ENCODE measurements at regions not wholly inside any gene's neighbourhood (a gene's known extent, or its start where the extent isn't known, plus 50 kb on each side); places are given as distances from the start of the nearest gene placed in this dataset.

DNA sequence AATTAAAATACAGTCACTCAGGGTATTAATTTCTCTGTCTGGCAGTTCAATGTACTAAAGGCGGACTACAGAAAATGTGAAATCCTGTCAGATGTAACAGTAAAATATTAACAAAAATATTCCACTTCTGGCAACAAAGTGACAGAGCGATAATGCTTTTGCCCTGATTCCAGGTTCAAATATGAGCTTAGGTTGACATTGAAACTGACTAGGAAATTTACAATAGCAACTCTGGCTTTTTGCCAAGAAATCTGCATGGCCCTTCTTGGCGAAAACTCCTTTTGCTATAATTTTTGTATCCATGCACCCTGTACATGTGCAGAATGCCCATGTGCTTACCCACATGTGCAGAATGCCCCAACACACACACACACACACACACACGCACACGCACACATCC is 552.2 kb downstream of the MDFIC start:
- Histone ChIP-seq H3K4me1 (ENCODE audit: control insufficient read depth, insufficient read depth, low read length, poor library complexity, severe bottlenecking) (peaks cover 12% of the 10 kb centered on the region), H3K27me3 (replicated peaks; ENCODE audit: control insufficient read depth, insufficient read depth, low read length, poor library complexity, severe bottlenecking) (peaks cover 13% of the 10 kb centered on the region), H3K9me3 (ENCODE audit: control insufficient read depth, low read length) (no peaks in the 10 kb centered on the region), H3K36me3 (ENCODE audit: control insufficient read depth, insufficient read depth, low read length) (no peaks in the 10 kb centered on the region), H3K27ac (ENCODE audit: insufficient read depth, low read length, poor library complexity, severe bottlenecking) (no peak overlapping the region), H3K4me3 (ENCODE audit: insufficient read depth, low read depth, low read length, poor library complexity, severe bottlenecking) (no peak overlapping the region)
- DNase-seq = no peak

DNA sequence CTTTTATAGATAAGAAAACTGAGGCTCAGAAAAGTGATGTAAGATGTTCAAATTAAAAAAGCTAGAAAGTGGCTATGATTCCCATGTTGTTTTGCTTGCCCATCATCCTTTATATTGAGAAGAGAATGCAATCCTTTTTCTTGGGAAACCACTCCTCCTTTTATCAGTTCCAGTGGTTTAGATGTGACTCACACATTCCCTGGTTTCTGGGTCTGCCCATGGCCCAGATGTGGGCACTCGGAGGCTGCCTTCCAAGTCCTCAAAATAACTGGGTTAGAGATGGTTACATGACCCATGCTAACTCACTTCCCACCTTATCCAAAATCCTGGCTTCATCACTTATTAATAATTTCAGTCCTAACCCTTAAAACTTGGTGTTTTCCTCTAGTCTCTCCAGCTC is 550.0 kb downstream of the MDFIC start:
- Histone ChIP-seq H3K27me3 (replicated peaks; ENCODE audit: control insufficient read depth, insufficient read depth, low read length, poor library complexity, severe bottlenecking) (peaks cover 1% of the 10 kb centered on the region), H3K4me1 (ENCODE audit: control insufficient read depth, insufficient read depth, low read length, poor library complexity, severe bottlenecking) (peaks cover 7% of the 10 kb centered on the region), H3K4me3 (ENCODE audit: insufficient read depth, low read depth, low read length, poor library complexity, severe bottlenecking) (no peak overlapping the region), H3K9me3 (ENCODE audit: control insufficient read depth, low read length) (no peaks in the 10 kb centered on the region), H3K36me3 (ENCODE audit: control insufficient read depth, insufficient read depth, low read length) (no peaks in the 10 kb centered on the region), H3K27ac (ENCODE audit: insufficient read depth, low read length, poor library complexity, severe bottlenecking) (no peak overlapping the region)
- no peak for DNase-seq

DNA sequence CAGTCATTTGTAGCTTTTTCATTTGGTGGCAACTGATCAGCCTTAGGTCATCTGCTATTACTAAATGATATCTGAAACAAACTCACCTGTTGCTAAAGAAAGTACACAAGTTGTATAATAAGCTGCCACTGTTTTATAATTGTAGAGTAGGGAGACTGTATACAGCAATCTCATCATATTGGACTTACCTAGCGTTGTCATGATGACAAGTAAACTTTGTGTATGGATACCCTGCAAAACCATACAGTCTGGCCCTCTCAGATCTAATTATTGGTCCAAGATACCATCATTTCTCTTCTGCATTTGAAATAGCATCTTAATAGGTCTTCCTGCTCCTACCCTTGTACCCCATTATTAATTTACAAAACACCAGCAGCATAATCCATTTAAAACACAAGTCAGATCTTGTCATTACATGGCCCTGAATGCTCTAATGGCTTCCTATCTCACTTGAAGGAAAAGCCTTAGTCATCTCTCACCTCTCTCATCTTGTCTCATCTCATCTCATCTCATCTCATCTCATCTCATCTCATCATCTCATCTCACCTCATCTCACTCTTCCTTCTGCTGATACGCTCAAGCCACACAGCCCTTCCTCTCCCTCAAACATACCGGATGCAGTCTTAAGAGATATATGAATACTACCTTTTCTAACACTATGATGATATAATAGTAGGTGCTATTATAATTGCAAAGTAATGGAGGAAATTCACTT is 540.6 kb downstream of the MDFIC start:
- Histone ChIP-seq H3K9me3 (ENCODE audit: control insufficient read depth, low read length) (no peaks in the 10 kb centered on the region), H3K4me3 (ENCODE audit: insufficient read depth, low read depth, low read length, poor library complexity, severe bottlenecking) (no peak overlapping the region), H3K4me1 (ENCODE audit: control insufficient read depth, insufficient read depth, low read length, poor library complexity, severe bottlenecking) (no peaks in the 10 kb centered on the region), H3K27ac (ENCODE audit: insufficient read depth, low read length, poor library complexity, severe bottlenecking) (no peak overlapping the region), H3K27me3 (replicated peaks; ENCODE audit: control insufficient read depth, insufficient read depth, low read length, poor library complexity, severe bottlenecking) (no peaks in the 10 kb centered on the region), H3K36me3 (ENCODE audit: control insufficient read depth, insufficient read depth, low read length) (no peaks in the 10 kb centered on the region)
- no peak for DNase-seq

DNA sequence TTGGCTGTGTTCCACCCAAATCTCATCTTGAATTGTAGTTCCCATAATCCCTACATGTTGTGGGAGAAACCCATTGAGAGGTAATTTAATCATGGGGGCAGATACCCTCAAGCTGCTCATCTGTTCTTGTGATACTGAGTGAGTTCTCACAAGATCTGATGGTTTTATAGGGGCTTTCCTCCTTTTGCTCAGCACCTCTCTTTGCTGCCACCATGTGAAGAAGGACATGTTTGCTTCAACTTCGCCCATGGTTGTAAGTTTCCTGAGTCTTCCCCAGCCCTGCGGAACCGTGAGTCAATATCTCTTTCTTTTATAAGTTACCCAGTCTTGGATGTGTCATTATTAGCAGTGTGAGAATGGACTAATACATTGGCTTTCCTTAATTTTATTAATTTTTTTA is 527.8 kb downstream of the MDFIC start:
- H3K4me3 ChIP-seq (ENCODE audit: insufficient read depth, low read depth, low read length, poor library complexity, severe bottlenecking) = no peak overlapping the region
- H3K27me3 ChIP-seq (replicated peaks; ENCODE audit: control insufficient read depth, insufficient read depth, low read length, poor library complexity, severe bottlenecking) = no peaks in the 10 kb centered on the region
- no peak for DNase-seq
- H3K27ac ChIP-seq (ENCODE audit: insufficient read depth, low read length, poor library complexity, severe bottlenecking) = no peak overlapping the region
- no peaks in the 10 kb centered on the region for H3K4me1 ChIP-seq (ENCODE audit: control insufficient read depth, insufficient read depth, low read length, poor library complexity, severe bottlenecking)
- no peaks in the 10 kb centered on the region for H3K9me3 ChIP-seq (ENCODE audit: control insufficient read depth, low read length)
- H3K36me3 ChIP-seq (ENCODE audit: control insufficient read depth, insufficient read depth, low read length) = no peaks in the 10 kb centered on the region

DNA sequence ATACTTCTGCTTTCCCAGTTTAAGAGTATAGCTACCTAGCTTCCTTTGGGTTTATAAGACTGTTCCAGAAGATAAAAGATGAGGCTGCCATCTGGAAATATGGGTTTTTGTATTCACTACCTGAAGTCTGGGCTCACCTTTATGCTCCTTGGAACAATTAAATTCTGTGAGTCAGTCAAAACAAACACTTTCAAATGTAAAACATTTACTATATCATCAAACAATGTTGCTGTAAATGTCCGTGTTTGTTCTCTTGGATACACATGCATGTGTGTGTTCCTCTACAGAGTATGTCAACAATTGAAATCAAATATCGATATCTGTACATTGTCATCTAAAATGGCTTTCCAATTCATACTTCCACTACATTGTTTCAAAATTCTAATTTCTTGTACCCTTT is 525.6 kb downstream of the MDFIC start:
- no peak overlapping the region for H3K4me3 ChIP-seq (ENCODE audit: insufficient read depth, low read depth, low read length, poor library complexity, severe bottlenecking)
- H3K36me3 ChIP-seq (ENCODE audit: control insufficient read depth, insufficient read depth, low read length) = no peaks in the 10 kb centered on the region
- no peak for DNase-seq
- H3K27me3 ChIP-seq (replicated peaks; ENCODE audit: control insufficient read depth, insufficient read depth, low read length, poor library complexity, severe bottlenecking) = no peaks in the 10 kb centered on the region
- no peak overlapping the region for H3K27ac ChIP-seq (ENCODE audit: insufficient read depth, low read length, poor library complexity, severe bottlenecking)
- H3K9me3 ChIP-seq (ENCODE audit: control insufficient read depth, low read length) = no peaks in the 10 kb centered on the region
- no peaks in the 10 kb centered on the region for H3K4me1 ChIP-seq (ENCODE audit: control insufficient read depth, insufficient read depth, low read length, poor library complexity, severe bottlenecking)

DNA sequence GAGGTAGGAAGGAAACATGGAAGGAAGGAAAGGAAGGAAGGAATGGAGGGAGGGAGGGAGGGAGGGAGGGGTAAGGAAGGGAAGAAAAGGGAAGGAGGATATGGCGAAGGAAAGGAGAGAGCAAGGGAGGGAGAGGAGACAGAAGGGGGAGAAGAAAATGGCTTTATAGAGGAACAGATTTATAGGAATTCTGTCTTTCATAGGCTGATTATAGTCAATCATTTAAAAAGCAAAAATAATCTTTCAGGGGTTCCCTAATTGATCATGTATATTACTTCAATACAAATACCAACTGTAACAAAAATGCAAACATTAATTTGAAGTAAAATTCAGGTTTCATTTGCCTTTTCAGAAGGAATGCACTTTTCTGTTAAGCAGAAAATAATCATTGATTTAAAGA is 519.1 kb downstream of the MDFIC start:
- H3K9me3 ChIP-seq (ENCODE audit: control insufficient read depth, low read length) = no peaks in the 10 kb centered on the region
- H3K27ac ChIP-seq (ENCODE audit: insufficient read depth, low read length, poor library complexity, severe bottlenecking) = no peak overlapping the region
- H3K4me3 ChIP-seq (ENCODE audit: insufficient read depth, low read depth, low read length, poor library complexity, severe bottlenecking) = no peak overlapping the region
- H3K36me3 ChIP-seq (ENCODE audit: control insufficient read depth, insufficient read depth, low read length) = no peaks in the 10 kb centered on the region
- no peak for DNase-seq
- H3K4me1 ChIP-seq (ENCODE audit: control insufficient read depth, insufficient read depth, low read length, poor library complexity, severe bottlenecking) = no peaks in the 10 kb centered on the region
- no peaks in the 10 kb centered on the region for H3K27me3 ChIP-seq (replicated peaks; ENCODE audit: control insufficient read depth, insufficient read depth, low read length, poor library complexity, severe bottlenecking)

DNA sequence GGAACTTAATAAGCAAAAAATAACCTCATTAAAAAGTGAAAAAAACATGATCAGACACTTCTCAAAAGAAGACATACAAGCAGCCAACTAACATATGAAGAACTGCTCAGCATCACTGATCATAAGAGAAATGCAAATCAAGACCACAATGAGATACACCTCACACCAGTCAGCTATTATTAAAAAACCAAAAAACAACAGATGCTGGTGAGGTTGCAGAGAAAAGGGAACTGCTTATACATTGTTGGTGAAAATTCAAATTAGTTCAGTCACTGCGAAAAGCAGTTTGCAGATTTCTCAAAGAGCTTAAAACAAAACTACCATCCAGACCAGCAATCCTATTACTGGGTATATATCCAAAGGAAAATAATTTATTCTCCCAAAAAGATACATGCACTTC is 513.3 kb downstream of the MDFIC start:
- no peaks in the 10 kb centered on the region for H3K4me1 ChIP-seq (ENCODE audit: control insufficient read depth, insufficient read depth, low read length, poor library complexity, severe bottlenecking)
- H3K27ac ChIP-seq (ENCODE audit: insufficient read depth, low read length, poor library complexity, severe bottlenecking) = no peak overlapping the region
- no peaks in the 10 kb centered on the region for H3K27me3 ChIP-seq (replicated peaks; ENCODE audit: control insufficient read depth, insufficient read depth, low read length, poor library complexity, severe bottlenecking)
- H3K9me3 ChIP-seq (ENCODE audit: control insufficient read depth, low read length) = no peaks in the 10 kb centered on the region
- no peaks in the 10 kb centered on the region for H3K36me3 ChIP-seq (ENCODE audit: control insufficient read depth, insufficient read depth, low read length)
- no peak for DNase-seq
- no peak overlapping the region for H3K4me3 ChIP-seq (ENCODE audit: insufficient read depth, low read depth, low read length, poor library complexity, severe bottlenecking)

DNA sequence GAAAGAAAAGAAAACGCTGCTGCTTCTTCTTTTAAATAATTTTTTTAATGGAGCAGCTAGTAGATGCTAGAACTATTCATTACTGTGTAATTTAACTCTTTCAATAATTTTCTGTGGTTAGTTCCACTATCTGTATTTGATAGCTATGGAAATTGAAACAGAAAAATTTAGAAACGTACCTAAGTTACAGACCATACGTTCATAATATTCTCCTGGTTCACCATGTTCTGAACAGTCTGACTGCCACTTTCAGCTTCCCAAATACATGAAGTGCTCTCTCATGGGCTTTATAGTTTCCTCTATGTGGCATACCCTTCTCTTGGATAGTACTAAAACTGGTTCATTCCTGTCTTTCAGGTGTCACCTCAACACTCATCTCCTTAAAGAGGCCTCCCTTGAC is 508.0 kb downstream of the MDFIC start:
- H3K4me3 ChIP-seq (ENCODE audit: insufficient read depth, low read depth, low read length, poor library complexity, severe bottlenecking) = no peak overlapping the region
- no peak for DNase-seq
- H3K4me1 ChIP-seq (ENCODE audit: control insufficient read depth, insufficient read depth, low read length, poor library complexity, severe bottlenecking) = no peaks in the 10 kb centered on the region
- H3K9me3 ChIP-seq (ENCODE audit: control insufficient read depth, low read length) = no peaks in the 10 kb centered on the region
- H3K27ac ChIP-seq (ENCODE audit: insufficient read depth, low read length, poor library complexity, severe bottlenecking) = no peak overlapping the region
- H3K36me3 ChIP-seq (ENCODE audit: control insufficient read depth, insufficient read depth, low read length) = peaks cover 3% of the 10 kb centered on the region
- no peaks in the 10 kb centered on the region for H3K27me3 ChIP-seq (replicated peaks; ENCODE audit: control insufficient read depth, insufficient read depth, low read length, poor library complexity, severe bottlenecking)

DNA sequence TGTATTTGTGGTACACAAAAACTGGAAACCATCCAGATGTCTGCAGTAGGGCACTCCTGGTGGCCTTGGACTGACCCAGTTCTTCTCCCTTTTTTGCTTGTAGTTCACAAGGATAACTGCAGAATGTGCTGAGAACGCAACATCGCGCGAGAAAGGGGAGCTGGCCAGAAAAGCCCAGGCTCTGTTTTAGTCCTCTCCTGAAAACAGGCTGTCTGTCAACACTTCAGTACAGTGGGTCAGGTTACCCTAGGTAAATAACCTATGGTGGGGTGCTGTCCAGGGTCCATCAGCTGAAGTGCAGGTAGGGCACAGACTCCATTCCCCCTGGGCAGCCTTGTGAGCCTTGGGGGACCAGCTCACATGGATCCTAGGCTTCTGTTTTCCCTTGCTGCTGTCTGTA is 495.8 kb downstream of the MDFIC start:
- H3K4me1 ChIP-seq (ENCODE audit: control insufficient read depth, insufficient read depth, low read length, poor library complexity, severe bottlenecking) = no peaks in the 10 kb centered on the region
- H3K27me3 ChIP-seq (replicated peaks; ENCODE audit: control insufficient read depth, insufficient read depth, low read length, poor library complexity, severe bottlenecking) = no peaks in the 10 kb centered on the region
- no peaks in the 10 kb centered on the region for H3K36me3 ChIP-seq (ENCODE audit: control insufficient read depth, insufficient read depth, low read length)
- no peak overlapping the region for H3K27ac ChIP-seq (ENCODE audit: insufficient read depth, low read length, poor library complexity, severe bottlenecking)
- H3K9me3 ChIP-seq (ENCODE audit: control insufficient read depth, low read length) = no peaks in the 10 kb centered on the region
- no peak for DNase-seq
- H3K4me3 ChIP-seq (ENCODE audit: insufficient read depth, low read depth, low read length, poor library complexity, severe bottlenecking) = no peak overlapping the region

DNA sequence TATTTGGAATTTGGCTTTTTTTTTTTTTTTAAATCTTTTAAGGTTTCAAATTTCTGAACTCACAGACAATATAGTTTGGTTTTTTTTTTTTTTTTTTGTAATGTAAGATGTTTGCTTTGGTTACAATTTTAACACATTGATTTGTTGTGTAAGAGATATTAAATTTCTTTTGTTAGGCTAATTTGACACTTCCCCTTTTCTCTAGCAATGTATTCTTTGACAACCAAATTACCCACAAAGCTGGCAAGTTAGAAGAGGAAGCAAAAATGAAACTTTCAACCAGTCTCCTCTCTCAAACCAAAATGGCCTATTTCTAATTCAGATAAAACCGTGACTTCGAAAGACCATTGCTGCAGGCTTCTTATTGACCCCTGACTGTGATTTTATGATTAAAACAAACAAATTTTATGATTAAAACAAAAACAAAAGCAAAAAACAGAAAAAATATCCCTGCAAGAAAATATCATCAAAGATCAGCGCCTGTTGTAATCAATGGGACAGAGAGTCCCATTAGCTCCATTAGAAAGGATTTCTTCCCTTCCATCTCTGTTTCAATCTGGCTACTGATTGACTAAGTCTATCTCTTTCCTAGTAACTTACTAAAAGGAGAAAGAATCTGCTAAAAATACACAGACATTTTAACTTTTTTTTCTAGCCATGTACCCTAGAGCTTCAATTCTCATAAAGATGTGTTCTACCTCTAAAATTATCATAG is 489.2 kb downstream of the MDFIC start:
- no peak overlapping the region for H3K4me3 ChIP-seq (ENCODE audit: insufficient read depth, low read depth, low read length, poor library complexity, severe bottlenecking)
- no peaks in the 10 kb centered on the region for H3K27me3 ChIP-seq (replicated peaks; ENCODE audit: control insufficient read depth, insufficient read depth, low read length, poor library complexity, severe bottlenecking)
- H3K9me3 ChIP-seq (ENCODE audit: control insufficient read depth, low read length) = no peaks in the 10 kb centered on the region
- no peak for DNase-seq
- H3K4me1 ChIP-seq (ENCODE audit: control insufficient read depth, insufficient read depth, low read length, poor library complexity, severe bottlenecking) = no peaks in the 10 kb centered on the region
- H3K36me3 ChIP-seq (ENCODE audit: control insufficient read depth, insufficient read depth, low read length) = no peaks in the 10 kb centered on the region
- no peak overlapping the region for H3K27ac ChIP-seq (ENCODE audit: insufficient read depth, low read length, poor library complexity, severe bottlenecking)
